Fibroblast of mammary gland (primary cell): ENCODE measurements at regions not wholly inside any gene's neighbourhood (a gene's known extent, or its start where the extent isn't known, plus 50 kb on each side); places are given as distances from the start of the nearest gene placed in this dataset.

ENCODE experiments used
- DNase-seq: peaks from one replicate; pipeline ENCODE4 v3.0.0-alpha.2; 2010; ENCODE audit warnings: low read depth
- H3K4me3 ChIP-seq: 2 replicates; pipeline ENCODE4 v1.5.1; 2011; ENCODE audit warnings: low read depth, mild to moderate bottlenecking, low read length, moderate library complexity; ENCODE audit not compliant: control insufficient read depth
- CTCF ChIP-seq: conservative IDR thresholded peaks from 2 replicates; pipeline ENCODE4 v1.5.1; 2011; ENCODE audit warnings: low read depth, low read length, inconsistent platforms; ENCODE audit not compliant: control insufficient read depth, insufficient read depth

- no peak overlapping the region for H3K4me3 ChIP-seq
- DNase-seq: peak; percentile 13
- no peak for TF ChIP-seq CTCF
Measured at GRCh38 chr6:163999475-164000125, 585.1 kb downstream of the QKI start.

- no peak for DNase-seq
- H3K4me3 ChIP-seq: no peak overlapping the region
- no peak for TF ChIP-seq CTCF
Measured at GRCh38 chr6:163998496-163998895, 584.0 kb downstream of the QKI start.

- H3K4me3 ChIP-seq: no peak overlapping the region
- no peak for DNase-seq
- no peak for TF ChIP-seq CTCF
Measured at GRCh38 chr6:163996491-163996890, 582.0 kb downstream of the QKI start.

- DNase-seq: no peak
- TF ChIP-seq CTCF: no peak
- no peak overlapping the region for H3K4me3 ChIP-seq
Measured at GRCh38 chr6:163994566-163994965, 580.0 kb downstream of the QKI start.

GRCh38 chr6:163992701-163993100, 578.2 kb downstream of the QKI start:
- no peak for TF ChIP-seq CTCF
- no peak for DNase-seq
- no peak overlapping the region for H3K4me3 ChIP-seq

- no peak for DNase-seq
- no peak for TF ChIP-seq CTCF
Measured at GRCh38 chr6:163992056-163992455, 577.5 kb downstream of the QKI start.

GRCh38 chr6:163991321-163991720, 576.8 kb downstream of the QKI start:
- no peak for TF ChIP-seq CTCF
- DNase-seq: no peak
- H3K4me3 ChIP-seq: no peak overlapping the region

More at GRCh38 chr6:163992056-163992455, 577.5 kb downstream of the QKI start:
- H3K4me3 ChIP-seq: no peak overlapping the region
